Fibroblast of lung (primary cell): ENCODE measurements at regions not wholly inside any gene's neighbourhood (a gene's known extent, or its start where the extent isn't known, plus 50 kb on each side); places are given as distances from the start of the nearest gene placed in this dataset.
"Not testable (repeated sequence)": the region's sequence is repeated elsewhere in the genome, so short reads cannot be mapped to it uniquely, and the experiment has no call there.

Source experiments
- CTCF ChIP-seq, 2 donors: IDR thresholded peaks in 1 of 2; conservative IDR thresholded peaks in 1 of 2; 1 replicate in 1 of 2; 2 replicates in 1 of 2; pipeline ENCODE4 v1.5.1; 2011 to 2012; ENCODE audit warnings: low read length in 2 of 2, control low read depth in 1 of 2, inconsistent platforms in 1 of 2, low read depth in 1 of 2, mild to moderate bottlenecking in 1 of 2
- EZH2 ChIP-seq: IDR thresholded peaks from 2 replicates; pipeline ENCODE4 v1.5.1; 2012; ENCODE audit warnings: low read length, control low read depth, mild to moderate bottlenecking; ENCODE audit errors: missing control alignments

DNA sequence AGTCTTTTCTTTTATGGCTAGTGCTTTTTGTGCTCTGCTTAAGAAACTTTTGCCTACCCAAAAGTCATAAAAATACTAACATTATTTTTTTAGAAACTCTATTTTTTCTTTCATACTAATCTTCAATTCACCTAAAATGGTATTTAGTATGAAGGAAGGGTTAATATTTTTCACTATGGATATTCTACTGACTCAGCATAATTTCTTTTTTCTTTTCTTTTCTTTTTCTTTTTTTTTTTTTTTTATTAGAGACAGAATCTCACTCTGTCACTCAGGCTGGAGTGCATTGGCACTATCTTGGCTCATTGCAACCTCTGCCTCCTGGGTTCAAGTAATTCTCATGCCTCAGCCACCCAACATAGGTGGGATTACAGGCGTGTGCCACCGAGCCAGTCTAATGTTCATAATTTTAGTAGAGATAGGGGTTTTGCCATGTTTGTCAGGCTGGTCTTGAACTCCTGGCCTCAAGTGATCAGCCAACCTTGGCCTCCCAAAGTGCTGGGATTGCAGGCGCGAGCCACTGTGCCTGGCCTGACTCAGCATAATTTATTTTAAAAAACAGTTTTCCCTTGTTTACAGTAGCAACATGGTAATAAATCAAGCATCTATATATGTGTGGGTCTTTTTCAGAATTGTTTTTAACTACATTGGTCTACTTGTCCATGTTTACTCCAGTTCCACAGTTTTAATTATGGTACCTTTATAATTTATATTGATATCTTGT is 91.8 kb downstream of the GYPE start:
- TF ChIP-seq CTCF (conservative IDR thresholded peaks at IDR 0.05 in 1 of 2, IDR thresholded peaks at IDR 0.05 in 1 of 2; ENCODE audit: low read depth in 1 of 2, low read length in 2 of 2); EZH2: not testable (repeated sequence)
